CD4-positive, alpha-beta T cell (primary cell): ENCODE measurements at regions not wholly inside any gene's neighbourhood (a gene's known extent, or its start where the extent isn't known, plus 50 kb on each side); places are given as distances from the start of the nearest gene placed in this dataset.

Source experiments
- ATAC-seq: fragments of 200-7000 bp; cut with Tn5 transposase; one replicate; pipeline ENCODE4 v1.10.0; 2022; ENCODE audit warnings: mild to moderate bottlenecking; ENCODE audit not compliant: poor library complexity
- CTCF ChIA-PET: fragments of 350-600 bp; sonication (Branson Sonifier 250); formaldehyde crosslinking; loops from one replicate; lab custom pipeline; 2021; ENCODE audit warnings: antibody characterized with exemption, inconsistent platforms; lab: Charles Lee
- POLR2A ChIA-PET: fragments of 350-600 bp; sonication (Branson Sonifier 250); formaldehyde crosslinking; loops from one replicate; lab custom pipeline; 2021; ENCODE audit warnings: antibody characterized with exemption, inconsistent platforms; lab: Charles Lee
- DNase-seq, 14 experiments: peaks; one replicate each; pipeline ENCODE4 v3.0.0-alpha.2; 2013 to 2020; ENCODE audit warnings: mixed read lengths in 2 of 14
- H3K27ac ChIP-seq, 2 donors: one replicate each; pipeline versions ENCODE4 v1.5.1 to v1.7.0; 2013; ENCODE audit warnings: low read length in 2 of 2, low read depth in 1 of 2, mild to moderate bottlenecking in 1 of 2
- H3K27me3 ChIP-seq, 2 experiments: 1 replicate in 1 of 2; 2 replicates in 1 of 2; pipeline versions ENCODE4 v1.6.1 to v1.7.0; 2013; ENCODE audit warnings: low read length in 2 of 2, control low read depth in 1 of 2, mild to moderate bottlenecking in 1 of 2, moderate library complexity in 1 of 2; ENCODE audit not compliant: insufficient read depth in 2 of 2, control insufficient read depth in 1 of 2
- H3K36me3 ChIP-seq: one replicate; pipeline ENCODE4 v1.6.1; 2013; ENCODE audit warnings: low read length, control low read depth; ENCODE audit not compliant: insufficient read depth
- H3K4me1 ChIP-seq: one replicate; pipeline ENCODE4 v1.6.1; 2013; ENCODE audit warnings: low read length, control low read depth; ENCODE audit not compliant: insufficient read depth
- H3K4me3 ChIP-seq: one replicate; pipeline ENCODE4 v1.5.1; 2013; ENCODE audit warnings: mild to moderate bottlenecking, low read length, moderate library complexity
- H3K9me3 ChIP-seq, 2 experiments: 1 replicate in 1 of 2; 2 replicates in 1 of 2; pipeline versions ENCODE4 v1.6.1 to v1.7.0; 2013; ENCODE audit warnings: low read length in 2 of 2, mild to moderate bottlenecking in 2 of 2, control low read depth in 1 of 2, moderate library complexity in 1 of 2; ENCODE audit not compliant: control insufficient read depth in 1 of 2, insufficient read depth in 1 of 2
- H3K27ac Mint-ChIP-seq: one replicate; pipeline ENCODE4 v1.8.0; 2020; ENCODE audit warnings: mixed read lengths
- H3K27me3 Mint-ChIP-seq: one replicate; pipeline ENCODE4 v1.8.0; 2021; ENCODE audit warnings: mixed read lengths
- H3K36me3 Mint-ChIP-seq: one replicate; pipeline ENCODE4 v1.8.0; 2021; ENCODE audit warnings: low read depth, mixed read lengths
- H3K4me1 Mint-ChIP-seq: one replicate; pipeline ENCODE4 v1.8.0; 2021; ENCODE audit warnings: low read depth, mixed read lengths
- H3K4me3 Mint-ChIP-seq: one replicate; pipeline ENCODE4 v1.8.0; 2020; ENCODE audit warnings: mild to moderate bottlenecking, mixed read lengths
- H3K9me3 Mint-ChIP-seq: one replicate; pipeline ENCODE4 v1.8.0; 2020; ENCODE audit warnings: mixed read lengths
- CTCF ChIP-seq: fragments of 200-600 bp; IDR thresholded peaks from one replicate; pipeline ENCODE4 v1.8.0; 2022; ENCODE audit warnings: antibody characterized with exemption, mild to moderate bottlenecking
- intact Hi-C, 2 experiments: fragments of 100-400 bp; cut with DNase I in 1 of 2; cut with micrococcal nuclease in 1 of 2; formaldehyde crosslinking; loops; one replicate each; pipeline versions ENCODE4 v1.15.1 to v1.9.0; 2023 to 2025; cut with DNase I, micrococcal nuclease

- Histone ChIP-seq H3K4me3 (no peak overlapping the region), H3K4me1 (no peaks in the 10 kb centered on the region), H3K36me3 (no peaks in the 10 kb centered on the region), H3K9me3 (peaks cover 0 to 4% of the 10 kb centered on the region in 2 experiments), H3K27me3 (peaks cover 0 to 2% of the 10 kb centered on the region in 2 experiments), H3K27ac (no peak overlapping the region)
- ATAC-seq (no peak), DNase-seq (no peak)
- Mint-ChIP-seq H3K4me3 (no peak overlapping the region), H3K27ac (no peak overlapping the region), H3K36me3 (no peaks in the 10 kb centered on the region), H3K9me3 (no peaks in the 10 kb centered on the region), H3K27me3 (peaks cover 26% of the 10 kb centered on the region), H3K4me1 (no peaks in the 10 kb centered on the region)
- ChIA-PET POLR2A (no interaction called here), CTCF (no interaction called here)
- TF ChIP-seq CTCF: no peak
- intact Hi-C loops: no loop called here
Measured at GRCh38 chr7:1305873-1306272, 73.2 kb downstream of the UNCX start.

GRCh38 chr7:1307828-1308227, 75.2 kb downstream of the UNCX start:
- DNase-seq: no peak
- Mint-ChIP-seq H3K27me3 (peaks cover 20% of the 10 kb centered on the region), H3K4me3 (no peak overlapping the region), H3K4me1 (no peaks in the 10 kb centered on the region), H3K9me3 (no peaks in the 10 kb centered on the region), H3K27ac (no peak overlapping the region), H3K36me3 (no peaks in the 10 kb centered on the region)
- no peaks in the 10 kb centered on the region for H3K36me3 ChIP-seq
- peaks cover 0 to 8% of the 10 kb centered on the region in 2 experiments for H3K9me3 ChIP-seq
- CTCF ChIA-PET: no interaction called here
- no peaks in the 10 kb centered on the region for H3K4me1 ChIP-seq
- intact Hi-C loops: no loop called here
- no peak overlapping the region for H3K4me3 ChIP-seq
- no peak for ATAC-seq
- H3K27me3 ChIP-seq: no peaks in the 10 kb centered on the region
- no peak for TF ChIP-seq CTCF
- no peak overlapping the region for H3K27ac ChIP-seq
- POLR2A ChIA-PET: no interaction called here

- no peaks in the 10 kb centered on the region for H3K4me1 Mint-ChIP-seq
Measured at GRCh38 chr7:1309290-1309689, 76.6 kb downstream of the UNCX start.

More at GRCh38 chr7:1309290-1309689, 76.6 kb downstream of the UNCX start:
- intact Hi-C loops: no loop called here
- H3K4me1 ChIP-seq: no peaks in the 10 kb centered on the region
- H3K27ac ChIP-seq: no peak overlapping the region
- ChIA-PET CTCF (no interaction called here), POLR2A (no interaction called here)
- Mint-ChIP-seq H3K36me3 (no peaks in the 10 kb centered on the region), H3K9me3 (no peaks in the 10 kb centered on the region), H3K4me3 (no peak overlapping the region), H3K27ac (no peak overlapping the region), H3K27me3 (peaks cover 18% of the 10 kb centered on the region)
- H3K36me3 ChIP-seq: no peaks in the 10 kb centered on the region
- H3K27me3 ChIP-seq: no peaks in the 10 kb centered on the region
- ATAC-seq: no peak
- H3K9me3 ChIP-seq: peaks cover 0 to 8% of the 10 kb centered on the region in 2 experiments
- DNase-seq: no peak
- no peak overlapping the region for H3K4me3 ChIP-seq
- no peak for TF ChIP-seq CTCF
